ENCODE measurements at regions not wholly inside any gene's neighbourhood (a gene's known extent, or its start where the extent isn't known, plus 50 kb on each side); places are given as distances from the start of the nearest gene placed in this dataset.
"Not testable (repeated sequence)": the region's sequence is repeated elsewhere in the genome, so short reads cannot be mapped to it uniquely, and the experiment has no call there.

- TF ChIP-seq KLF1 (tag; IDR thresholded peaks at IDR 0.05); CTCF (IDR thresholded peaks at IDR 0.05 in 2 of 3, conservative IDR thresholded peaks at IDR 0.05 in 1 of 3; ENCODE audit: insufficient read depth in 2 of 3, low read depth in 1 of 3, low read length in 3 of 3); CHD2 (IDR thresholded peaks at IDR 0.05; ENCODE audit: low read depth, low read length); ZNF609 (CRISPR knock-in tag; IDR thresholded peaks at IDR 0.05; ENCODE audit: borderline replicate concordance); TSHZ1 (CRISPR knock-in tag; IDR thresholded peaks at IDR 0.05); ZNF79 (CRISPR knock-in tag; IDR thresholded peaks at IDR 0.05; ENCODE audit: low read depth); POLR2A (conservative IDR thresholded peaks at IDR 0.05); POLR2AphosphoS5 (IDR thresholded peaks at IDR 0.05; ENCODE audit: control insufficient read depth, insufficient read depth, low read depth, low read length); ZNF707 (CRISPR knock-in tag; conservative IDR thresholded peaks at IDR 0.05): not testable (repeated sequence)
Measured at GRCh38 chr3:198146559-198147164, 186.6 kb downstream of the LMLN start.

Measured in K562 (cell line).